ENCODE measurements at regions not wholly inside any gene's neighbourhood (a gene's known extent, or its start where the extent isn't known, plus 50 kb on each side); places are given as distances from the start of the nearest gene placed in this dataset.

GRCh38 chr1:23628951-23629387, 62.6 kb upstream of the RPL11 start:
- H3K9me3 ChIP-seq (ENCODE audit: low read depth, low read length) = no peaks in the 10 kb centered on the region
- no peaks in the 10 kb centered on the region for H4K20me1 ChIP-seq (ENCODE audit: insufficient read depth, low read length)
- no peak for DNase-seq (ENCODE audit: insufficient read length, low spot score, missing footprints)
- H3K36me3 ChIP-seq (ENCODE audit: insufficient read depth, low read length) = no peaks in the 10 kb centered on the region
- no peaks in the 10 kb centered on the region for H3K79me2 ChIP-seq (ENCODE audit: insufficient read depth, low read length)
- no peaks in the 10 kb centered on the region for H3K27me3 ChIP-seq (ENCODE audit: insufficient read depth, low read length)
- TF ChIP-seq CTCF (IDR thresholded peaks at IDR 0.05; ENCODE audit: extremely low read depth, low read depth, low read length) = no peak
- no peak overlapping the region for H3K27ac ChIP-seq (ENCODE audit: low read depth, low read length)
- H3K4me3 ChIP-seq (ENCODE audit: insufficient read depth, low read length) = no peak overlapping the region
- H2AFZ ChIP-seq (ENCODE audit: low read length) = no peak overlapping the region
- no peaks in the 10 kb centered on the region for H3K4me1 ChIP-seq (ENCODE audit: insufficient read depth, low read length)
- no peak overlapping the region for H3K4me2 ChIP-seq (ENCODE audit: insufficient read depth, low read length)

GRCh38 chr1:23627069-23627735, 64.4 kb upstream of the RPL11 start:
- no peak for TF ChIP-seq CTCF (IDR thresholded peaks at IDR 0.05; ENCODE audit: extremely low read depth, low read depth, low read length)
- Histone ChIP-seq H2AFZ (ENCODE audit: low read length) (no peak overlapping the region), H3K9me3 (ENCODE audit: low read depth, low read length) (no peaks in the 10 kb centered on the region), H3K4me1 (ENCODE audit: insufficient read depth, low read length) (no peaks in the 10 kb centered on the region), H3K36me3 (ENCODE audit: insufficient read depth, low read length) (no peaks in the 10 kb centered on the region), H4K20me1 (ENCODE audit: insufficient read depth, low read length) (no peaks in the 10 kb centered on the region), H3K4me2 (ENCODE audit: insufficient read depth, low read length) (no peak overlapping the region), H3K27me3 (ENCODE audit: insufficient read depth, low read length) (no peaks in the 10 kb centered on the region), H3K27ac (ENCODE audit: low read depth, low read length) (no peak overlapping the region), H3K4me3 (ENCODE audit: insufficient read depth, low read length) (no peak overlapping the region), H3K79me2 (ENCODE audit: insufficient read depth, low read length) (no peaks in the 10 kb centered on the region)
- DNase-seq (ENCODE audit: insufficient read length, low spot score, missing footprints) = no peak

- DNase-seq (ENCODE audit: insufficient read length, low spot score, missing footprints) = no peak
- Histone ChIP-seq H3K79me2 (ENCODE audit: insufficient read depth, low read length) (no peaks in the 10 kb centered on the region), H3K4me2 (ENCODE audit: insufficient read depth, low read length) (no peak overlapping the region), H3K36me3 (ENCODE audit: insufficient read depth, low read length) (no peaks in the 10 kb centered on the region), H4K20me1 (ENCODE audit: insufficient read depth, low read length) (no peaks in the 10 kb centered on the region), H3K27me3 (ENCODE audit: insufficient read depth, low read length) (peaks cover 3% of the 10 kb centered on the region), H3K4me3 (ENCODE audit: insufficient read depth, low read length) (no peak overlapping the region), H2AFZ (ENCODE audit: low read length) (no peak overlapping the region), H3K9me3 (ENCODE audit: low read depth, low read length) (no peaks in the 10 kb centered on the region), H3K4me1 (ENCODE audit: insufficient read depth, low read length) (no peaks in the 10 kb centered on the region), H3K27ac (ENCODE audit: low read depth, low read length) (no peak overlapping the region)
- no peak for TF ChIP-seq CTCF (IDR thresholded peaks at IDR 0.05; ENCODE audit: extremely low read depth, low read depth, low read length)
These were observed 65.6 kb upstream of the RPL11 start for GRCh38 chr1:23625929-23626535.

- Histone ChIP-seq H3K4me1 (ENCODE audit: insufficient read depth, low read length) (no peaks in the 10 kb centered on the region), H3K9me3 (ENCODE audit: low read depth, low read length) (no peaks in the 10 kb centered on the region), H3K4me3 (ENCODE audit: insufficient read depth, low read length) (no peak overlapping the region), H2AFZ (ENCODE audit: low read length) (no peak overlapping the region), H4K20me1 (ENCODE audit: insufficient read depth, low read length) (no peaks in the 10 kb centered on the region), H3K27ac (ENCODE audit: low read depth, low read length) (no peak overlapping the region), H3K4me2 (ENCODE audit: insufficient read depth, low read length) (no peak overlapping the region), H3K27me3 (ENCODE audit: insufficient read depth, low read length) (peaks cover 8% of the 10 kb centered on the region), H3K36me3 (ENCODE audit: insufficient read depth, low read length) (no peaks in the 10 kb centered on the region), H3K79me2 (ENCODE audit: insufficient read depth, low read length) (no peaks in the 10 kb centered on the region)
- no peak for TF ChIP-seq CTCF (IDR thresholded peaks at IDR 0.05; ENCODE audit: extremely low read depth, low read depth, low read length)
- DNase-seq (ENCODE audit: insufficient read length, low spot score, missing footprints) = no peak
These were observed 66.1 kb upstream of the RPL11 start for GRCh38 chr1:23625459-23625858.

Measured in osteoblast (primary cell).